ENCODE measurements at regions not wholly inside any gene's neighbourhood (a gene's known extent, or its start where the extent isn't known, plus 50 kb on each side); places are given as distances from the start of the nearest gene placed in this dataset.

DNA sequence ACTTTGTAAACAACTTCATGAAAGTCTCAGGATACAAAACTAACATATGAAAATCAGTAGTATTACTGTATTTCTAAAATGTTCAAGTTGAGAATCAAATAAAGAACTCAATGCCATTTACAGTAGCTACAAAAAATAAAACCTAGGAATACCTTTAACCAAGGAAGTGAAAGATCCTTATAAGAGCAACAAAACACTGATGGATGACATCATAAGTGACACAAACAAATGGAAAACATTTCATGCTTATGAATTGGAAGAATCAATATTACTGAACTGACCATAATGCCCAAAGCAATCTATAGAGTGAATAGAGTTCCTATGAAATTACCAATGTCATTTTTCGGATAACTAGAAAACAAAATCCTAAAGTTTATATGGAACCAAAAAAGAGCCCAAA lies 1038.1 kb downstream of the SUCLG1 start:
- TF ChIP-seq POLR2A (IDR thresholded peaks at IDR 0.05) = no peak
- TF ChIP-seq, protein P1, sequence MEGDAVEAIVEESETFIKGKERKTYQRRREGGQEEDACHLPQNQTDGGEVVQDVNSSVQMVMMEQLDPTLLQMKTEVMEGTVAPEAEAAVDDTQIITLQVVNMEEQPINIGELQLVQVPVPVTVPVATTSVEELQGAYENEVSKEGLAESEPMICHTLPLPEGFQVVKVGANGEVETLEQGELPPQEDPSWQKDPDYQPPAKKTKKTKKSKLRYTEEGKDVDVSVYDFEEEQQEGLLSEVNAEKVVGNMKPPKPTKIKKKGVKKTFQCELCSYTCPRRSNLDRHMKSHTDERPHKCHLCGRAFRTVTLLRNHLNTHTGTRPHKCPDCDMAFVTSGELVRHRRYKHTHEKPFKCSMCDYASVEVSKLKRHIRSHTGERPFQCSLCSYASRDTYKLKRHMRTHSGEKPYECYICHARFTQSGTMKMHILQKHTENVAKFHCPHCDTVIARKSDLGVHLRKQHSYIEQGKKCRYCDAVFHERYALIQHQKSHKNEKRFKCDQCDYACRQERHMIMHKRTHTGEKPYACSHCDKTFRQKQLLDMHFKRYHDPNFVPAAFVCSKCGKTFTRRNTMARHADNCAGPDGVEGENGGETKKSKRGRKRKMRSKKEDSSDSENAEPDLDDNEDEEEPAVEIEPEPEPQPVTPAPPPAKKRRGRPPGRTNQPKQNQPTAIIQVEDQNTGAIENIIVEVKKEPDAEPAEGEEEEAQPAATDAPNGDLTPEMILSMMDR (IDR thresholded peaks at IDR 0.05) = no peak

All from body of pancreas (tissue), 4 donors.